Liver (tissue), 3 donors: ENCODE measurements at regions not wholly inside any gene's neighbourhood (a gene's known extent, or its start where the extent isn't known, plus 50 kb on each side); places are given as distances from the start of the nearest gene placed in this dataset.

ENCODE experiments used
- CTCF ChIP-seq: fragments of 150-350 bp; IDR thresholded peaks from 2 replicates; pipeline ENCODE4 v1.5.1; 2017; ENCODE audit warnings: improper control_type of control experiment, low read depth, low read length; ENCODE audit not compliant: missing input control
- EGR1 ChIP-seq, 2 donors: IDR thresholded peaks; 2 replicates each; pipeline ENCODE4 v1.6.1; 2016 to 2018; ENCODE audit warnings: antibody characterized with exemption in 2 of 2, low read depth in 2 of 2
- TF ChIP-seq, protein P1 (sequence below): IDR thresholded peaks from 2 replicates; pipeline ENCODE4 v1.6.1; 2016; ENCODE audit warnings: antibody characterized with exemption, mild to moderate bottlenecking
- donor health status: healthy.
- donor health status: healthy.

DNA sequence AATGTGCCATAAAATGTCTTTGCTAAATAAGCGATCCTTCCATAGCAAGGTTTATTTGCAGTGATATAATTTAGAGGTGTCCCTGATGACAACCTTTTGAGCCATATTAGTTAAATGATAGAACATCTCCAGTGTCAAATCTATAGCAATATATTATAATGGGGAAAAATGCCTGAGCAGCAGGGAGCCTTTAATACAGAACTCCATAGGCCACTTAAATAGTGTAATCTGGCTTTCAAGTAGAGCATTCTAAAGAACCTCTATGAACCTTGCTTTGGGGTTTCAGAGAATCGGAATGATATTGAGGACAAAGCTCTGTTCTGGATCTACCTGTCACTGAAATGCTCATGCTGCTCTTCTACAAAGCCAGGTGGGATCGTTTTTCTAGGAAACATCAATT is 96.7 kb upstream of the MEF2C start:
- no peak for TF ChIP-seq CTCF
- TF ChIP-seq EGR1 (IDR thresholded peaks at IDR 0.05; ENCODE audit: low read depth in 2 of 2): no peak
- TF ChIP-seq, protein P1, sequence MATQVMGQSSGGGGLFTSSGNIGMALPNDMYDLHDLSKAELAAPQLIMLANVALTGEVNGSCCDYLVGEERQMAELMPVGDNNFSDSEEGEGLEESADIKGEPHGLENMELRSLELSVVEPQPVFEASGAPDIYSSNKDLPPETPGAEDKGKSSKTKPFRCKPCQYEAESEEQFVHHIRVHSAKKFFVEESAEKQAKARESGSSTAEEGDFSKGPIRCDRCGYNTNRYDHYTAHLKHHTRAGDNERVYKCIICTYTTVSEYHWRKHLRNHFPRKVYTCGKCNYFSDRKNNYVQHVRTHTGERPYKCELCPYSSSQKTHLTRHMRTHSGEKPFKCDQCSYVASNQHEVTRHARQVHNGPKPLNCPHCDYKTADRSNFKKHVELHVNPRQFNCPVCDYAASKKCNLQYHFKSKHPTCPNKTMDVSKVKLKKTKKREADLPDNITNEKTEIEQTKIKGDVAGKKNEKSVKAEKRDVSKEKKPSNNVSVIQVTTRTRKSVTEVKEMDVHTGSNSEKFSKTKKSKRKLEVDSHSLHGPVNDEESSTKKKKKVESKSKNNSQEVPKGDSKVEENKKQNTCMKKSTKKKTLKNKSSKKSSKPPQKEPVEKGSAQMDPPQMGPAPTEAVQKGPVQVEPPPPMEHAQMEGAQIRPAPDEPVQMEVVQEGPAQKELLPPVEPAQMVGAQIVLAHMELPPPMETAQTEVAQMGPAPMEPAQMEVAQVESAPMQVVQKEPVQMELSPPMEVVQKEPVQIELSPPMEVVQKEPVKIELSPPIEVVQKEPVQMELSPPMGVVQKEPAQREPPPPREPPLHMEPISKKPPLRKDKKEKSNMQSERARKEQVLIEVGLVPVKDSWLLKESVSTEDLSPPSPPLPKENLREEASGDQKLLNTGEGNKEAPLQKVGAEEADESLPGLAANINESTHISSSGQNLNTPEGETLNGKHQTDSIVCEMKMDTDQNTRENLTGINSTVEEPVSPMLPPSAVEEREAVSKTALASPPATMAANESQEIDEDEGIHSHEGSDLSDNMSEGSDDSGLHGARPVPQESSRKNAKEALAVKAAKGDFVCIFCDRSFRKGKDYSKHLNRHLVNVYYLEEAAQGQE: no peak
